Endothelial cell of umbilical vein (primary cell): ENCODE measurements at regions not wholly inside any gene's neighbourhood (a gene's known extent, or its start where the extent isn't known, plus 50 kb on each side); places are given as distances from the start of the nearest gene placed in this dataset.

Experiments
- BruUV-seq: library from RNA; stranded (reverse); fragments of 400-500 nt; replicated peaks from 2 replicates; lab custom pipeline; 2021; lab: Mats Ljungman, UMichigan
- CTCF ChIA-PET: fragments of 300-600, 350-600 bp; sonication (Branson Sonifier 250); formaldehyde crosslinking; loops from one replicate; lab custom pipeline; 2021; ENCODE audit warnings: antibody characterized with exemption, inconsistent platforms; lab: Charles Lee
- POLR2A ChIA-PET: fragments of 300-600, 350-600 bp; sonication (Branson Sonifier 250); formaldehyde crosslinking; loops from one replicate; lab custom pipeline; 2021; ENCODE audit warnings: antibody characterized with exemption, inconsistent platforms; lab: Charles Lee
- DNase-seq: peaks from one replicate; pipeline ENCODE4 v3.0.0-alpha.2; 2011; ENCODE audit warnings: low read depth, low spot score
- FAIRE-seq: peaks from 2 replicates; lab custom pipeline; 2011; peaks lifted over from hg19 to GRCh38; lab: Jason Lieb, UNC
- H2AFZ ChIP-seq: 2 replicates; pipeline ENCODE4 v1.6.0; 2012; ENCODE audit warnings: low read depth, low read length, control low read depth, inconsistent platforms
- H3K27ac ChIP-seq: 2 replicates; pipeline ENCODE4 v1.5.1; 2011; ENCODE audit warnings: low read depth, mild to moderate bottlenecking, control low read depth, low read length, moderate library complexity; ENCODE audit not compliant: insufficient read depth
- H3K27me3 ChIP-seq, 2 experiments: 2 replicates each; pipeline versions ENCODE4 v1.6.0 to v1.6.1; 2011; ENCODE audit warnings: low read length in 2 of 2, mixed read lengths in 1 of 2; ENCODE audit not compliant: control insufficient read depth in 2 of 2, insufficient read depth in 2 of 2
- H3K36me3 ChIP-seq, 2 experiments: 2 replicates in 1 of 2; 3 replicates in 1 of 2; pipeline ENCODE4 v1.5.1; 2011; ENCODE audit warnings: low read length in 2 of 2, mild to moderate bottlenecking in 1 of 2, moderate library complexity in 1 of 2; ENCODE audit not compliant: control insufficient read depth in 2 of 2, insufficient read depth in 2 of 2; ENCODE audit errors: extremely low read depth in 1 of 2
- H3K4me1 ChIP-seq: 3 replicates; pipeline ENCODE4 v1.5.1; 2011; ENCODE audit warnings: mild to moderate bottlenecking, low read length; ENCODE audit not compliant: control insufficient read depth, insufficient read depth; ENCODE audit errors: extremely low read depth
- H3K4me2 ChIP-seq: 2 replicates; pipeline ENCODE4 v1.6.1; 2011; ENCODE audit warnings: low read length, control low read depth, mixed read lengths; ENCODE audit not compliant: insufficient read depth
- H3K4me3 ChIP-seq, 3 experiments: fragments of 200-600 bp in 1 of 3; sonication (generic), shearing (Covaris generic) in 1 of 3; replicated peaks in 1 of 3; 2 replicates each; pipeline ENCODE4 v1.5.1; 2011 to 2016; ENCODE audit warnings: control low read depth in 3 of 3, low read length in 3 of 3, mild to moderate bottlenecking in 2 of 3, inconsistent platforms in 1 of 3, low read depth in 1 of 3, moderate library complexity in 1 of 3; ENCODE audit not compliant: insufficient read depth in 1 of 3
- H3K79me2 ChIP-seq: 2 replicates; pipeline ENCODE4 v1.6.0; 2012; ENCODE audit warnings: low read length, inconsistent platforms; ENCODE audit not compliant: control insufficient read depth, insufficient read depth
- H3K9ac ChIP-seq: replicated peaks from 2 replicates; pipeline ENCODE3; 2011; ENCODE audit warnings: low read length, control low read depth; ENCODE audit not compliant: insufficient read depth; ENCODE audit errors: extremely low read depth
- H3K9me1 ChIP-seq: replicated peaks from 3 replicates; pipeline ENCODE4 v1.6.0; 2011; ENCODE audit warnings: mild to moderate bottlenecking, low read length; ENCODE audit not compliant: control insufficient read depth, insufficient read depth; ENCODE audit errors: extremely low read depth
- H3K9me3 ChIP-seq: replicated peaks from 2 replicates; pipeline ENCODE4 v1.5.1; 2012; ENCODE audit warnings: low read length, inconsistent platforms; ENCODE audit not compliant: control insufficient read depth, insufficient read depth
- H4K20me1 ChIP-seq: replicated peaks from 2 replicates; pipeline ENCODE3; 2011; ENCODE audit warnings: mild to moderate bottlenecking, low read length; ENCODE audit not compliant: control insufficient read depth, insufficient read depth; ENCODE audit errors: extremely low read depth
- CTCF ChIP-seq, 2 donors: IDR thresholded peaks; 1 replicate in 1 of 2; 2 replicates in 1 of 2; pipeline ENCODE4 v1.5.1; 2011; ENCODE audit warnings: low read length in 2 of 2, mild to moderate bottlenecking in 2 of 2, moderate library complexity in 2 of 2, control low read depth in 1 of 2, inconsistent platforms in 1 of 2, low read depth in 1 of 2; ENCODE audit not compliant: insufficient read depth in 1 of 2; ENCODE audit errors: extremely low read depth in 1 of 2
- EZH2 ChIP-seq: IDR thresholded peaks from 2 replicates; pipeline ENCODE4 v1.6.1; 2012; ENCODE audit warnings: borderline replicate concordance, low read depth, mild to moderate bottlenecking, moderate library complexity, low read length, inconsistent platforms; ENCODE audit not compliant: severe bottlenecking
- FOS ChIP-seq: IDR thresholded peaks from 2 replicates; pipeline ENCODE4 v1.6.1; 2011; ENCODE audit warnings: mild to moderate bottlenecking, low read length, moderate library complexity, borderline replicate concordance; ENCODE audit not compliant: insufficient read depth
- GATA2 ChIP-seq: IDR thresholded peaks from 2 replicates; pipeline ENCODE4 v1.7.0; 2011; ENCODE audit warnings: low read depth, mild to moderate bottlenecking, moderate library complexity, mixed read lengths, low read length; ENCODE audit not compliant: insufficient read length, insufficient read depth
- JUN ChIP-seq: IDR thresholded peaks from 2 replicates; pipeline ENCODE4 v1.6.1; 2011; ENCODE audit warnings: borderline replicate concordance, low read depth; ENCODE audit not compliant: insufficient read length, insufficient read depth
- MAX ChIP-seq: IDR thresholded peaks from 2 replicates; pipeline ENCODE4 v1.6.1; 2011; ENCODE audit not compliant: insufficient read depth, insufficient read length
- MYC ChIP-seq: IDR thresholded peaks from one replicate; pipeline ENCODE4 v1.6.1; 2011; ENCODE audit warnings: mild to moderate bottlenecking, low read depth, low read length
- POLR2A ChIP-seq: IDR thresholded peaks from 2 replicates; pipeline ENCODE4 v1.6.1; 2012; ENCODE audit warnings: low read depth, mild to moderate bottlenecking, control low read depth, low read length
- POLR2AphosphoS5 ChIP-seq: IDR thresholded peaks from 2 replicates; pipeline ENCODE4 v1.6.1; 2012; ENCODE audit warnings: low read depth, mild to moderate bottlenecking, control low read depth, low read length, moderate library complexity; ENCODE audit not compliant: insufficient read depth
- dilution Hi-C: fragments of 300-500 bp; cut with MboI; formaldehyde crosslinking; loops from one replicate; pipeline ENCODE4 v1.15.0; 2019; ENCODE audit warnings: low sequenced_read_pairs; ENCODE audit not compliant: extremely low pct_ligation_motif_present
- intact Hi-C: fragments of 100-400 bp; cut with micrococcal nuclease; formaldehyde crosslinking; loops from one replicate; pipeline ENCODE4 v1.10.0; 2022

GRCh38 chr4:148561467-148561866 is 119.3 kb upstream of the NR3C2 start:
- dilution Hi-C loops = no loop called here
- Histone ChIP-seq H3K4me1 (no peaks in the 10 kb centered on the region), H3K4me2 (no peak overlapping the region), H3K4me3 (no peak overlapping the region), H3K27ac (no peak overlapping the region), H3K9me1 (no peaks in the 10 kb centered on the region), H3K36me3 (no peaks in the 10 kb centered on the region), H4K20me1 (no peaks in the 10 kb centered on the region), H3K9ac (no peak overlapping the region), H3K79me2 (no peaks in the 10 kb centered on the region), H2AFZ (no peak overlapping the region), H3K9me3 (no peaks in the 10 kb centered on the region), H3K27me3 (no peaks in the 10 kb centered on the region)
- POLR2A ChIA-PET = no interaction called here
- FAIRE-seq (no peak), DNase-seq (no peak)
- intact Hi-C loops = no loop called here
- no peak for TF ChIP-seq POLR2AphosphoS5
- no peak for TF ChIP-seq EZH2
- TF ChIP-seq JUN = no peak
- TF ChIP-seq GATA2 = no peak
- no peak for TF ChIP-seq POLR2A
- TF ChIP-seq CTCF (IDR thresholded peaks at IDR 0.05; ENCODE audit: extremely low read depth in 1 of 2, insufficient read depth in 1 of 2, low read depth in 1 of 2, low read length in 2 of 2) = no peak
- TF ChIP-seq MYC = no peak
- no peak for TF ChIP-seq FOS
- no peak for TF ChIP-seq MAX
- CTCF ChIA-PET = interaction anchor here (1.2 kb wide), 1 partner anchor 9 kb away, joined by 3 read pairs; no protein-coding TSS in a partner anchor
- no TSS peak for BruUV-seq
